GM20000 (cell line): ENCODE measurements at regions not wholly inside any gene's neighbourhood (a gene's known extent, or its start where the extent isn't known, plus 50 kb on each side); places are given as distances from the start of the nearest gene placed in this dataset.

Experiments
- DNase-seq: peaks from one replicate; pipeline ENCODE4 v3.0.0; 2012; ENCODE audit warnings: low spot score
- TF ChIP-seq, protein P1 (sequence below): IDR thresholded peaks from 2 replicates; pipeline ENCODE4 v1.5.1; 2012; ENCODE audit warnings: mild to moderate bottlenecking, control low read depth; ENCODE audit errors: extremely low read depth, missing control alignments

DNA sequence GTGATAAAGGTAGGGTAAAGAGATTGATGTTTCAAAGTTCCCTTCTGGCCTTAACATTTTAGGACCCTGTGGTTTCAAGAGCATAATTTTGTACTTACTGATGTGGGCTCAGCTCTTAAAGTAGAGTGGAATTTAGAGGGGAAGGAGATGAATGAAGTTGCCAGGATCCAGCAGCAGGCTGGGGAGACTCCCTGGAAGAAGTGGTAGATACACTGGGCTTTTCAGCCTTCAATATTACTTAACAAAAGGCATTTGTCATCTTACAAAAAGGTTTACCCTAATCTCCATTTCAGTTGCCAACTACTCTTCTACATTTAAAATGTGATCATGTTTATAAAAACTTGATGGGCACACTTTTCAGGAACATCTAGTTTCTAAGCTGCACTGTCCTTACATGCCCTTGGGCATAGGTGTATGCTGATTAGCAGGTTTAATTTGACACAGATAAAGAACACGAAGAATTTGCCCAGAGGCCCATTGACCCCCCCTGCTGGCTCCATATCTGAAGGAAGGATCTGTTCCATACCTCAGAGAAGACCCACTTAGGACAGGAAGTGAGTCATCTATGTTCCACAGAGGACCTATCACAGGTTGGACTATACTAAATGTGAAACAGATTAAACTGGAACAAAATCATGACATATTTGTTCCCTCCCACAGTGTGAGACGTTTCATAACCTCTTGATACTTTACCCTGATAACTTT is 93.0 kb upstream of the LPP start:
- TF ChIP-seq, protein P1, sequence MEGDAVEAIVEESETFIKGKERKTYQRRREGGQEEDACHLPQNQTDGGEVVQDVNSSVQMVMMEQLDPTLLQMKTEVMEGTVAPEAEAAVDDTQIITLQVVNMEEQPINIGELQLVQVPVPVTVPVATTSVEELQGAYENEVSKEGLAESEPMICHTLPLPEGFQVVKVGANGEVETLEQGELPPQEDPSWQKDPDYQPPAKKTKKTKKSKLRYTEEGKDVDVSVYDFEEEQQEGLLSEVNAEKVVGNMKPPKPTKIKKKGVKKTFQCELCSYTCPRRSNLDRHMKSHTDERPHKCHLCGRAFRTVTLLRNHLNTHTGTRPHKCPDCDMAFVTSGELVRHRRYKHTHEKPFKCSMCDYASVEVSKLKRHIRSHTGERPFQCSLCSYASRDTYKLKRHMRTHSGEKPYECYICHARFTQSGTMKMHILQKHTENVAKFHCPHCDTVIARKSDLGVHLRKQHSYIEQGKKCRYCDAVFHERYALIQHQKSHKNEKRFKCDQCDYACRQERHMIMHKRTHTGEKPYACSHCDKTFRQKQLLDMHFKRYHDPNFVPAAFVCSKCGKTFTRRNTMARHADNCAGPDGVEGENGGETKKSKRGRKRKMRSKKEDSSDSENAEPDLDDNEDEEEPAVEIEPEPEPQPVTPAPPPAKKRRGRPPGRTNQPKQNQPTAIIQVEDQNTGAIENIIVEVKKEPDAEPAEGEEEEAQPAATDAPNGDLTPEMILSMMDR: no peak
- DNase-seq: no peak

DNA sequence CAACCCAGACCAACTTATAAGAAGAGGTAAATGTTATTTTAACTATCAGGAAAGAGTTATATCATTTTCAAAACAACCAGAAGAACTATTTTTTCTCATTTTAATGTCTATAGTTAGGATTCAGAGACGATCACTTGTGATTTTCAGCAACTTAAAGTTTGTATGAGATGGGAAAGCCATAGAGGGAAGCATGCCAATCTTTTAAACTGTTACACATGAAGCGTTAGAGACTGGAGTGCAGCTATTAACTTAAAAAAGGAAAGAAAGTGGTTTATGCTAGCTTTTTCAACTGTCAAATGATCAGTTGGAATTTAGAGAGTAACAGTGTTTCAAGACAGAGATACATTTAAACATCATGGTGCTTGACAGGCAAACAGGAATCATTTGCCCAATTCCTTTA is 91.7 kb upstream of the LPP start:
- DNase-seq: no peak
- TF ChIP-seq, protein P1: no peak

DNA sequence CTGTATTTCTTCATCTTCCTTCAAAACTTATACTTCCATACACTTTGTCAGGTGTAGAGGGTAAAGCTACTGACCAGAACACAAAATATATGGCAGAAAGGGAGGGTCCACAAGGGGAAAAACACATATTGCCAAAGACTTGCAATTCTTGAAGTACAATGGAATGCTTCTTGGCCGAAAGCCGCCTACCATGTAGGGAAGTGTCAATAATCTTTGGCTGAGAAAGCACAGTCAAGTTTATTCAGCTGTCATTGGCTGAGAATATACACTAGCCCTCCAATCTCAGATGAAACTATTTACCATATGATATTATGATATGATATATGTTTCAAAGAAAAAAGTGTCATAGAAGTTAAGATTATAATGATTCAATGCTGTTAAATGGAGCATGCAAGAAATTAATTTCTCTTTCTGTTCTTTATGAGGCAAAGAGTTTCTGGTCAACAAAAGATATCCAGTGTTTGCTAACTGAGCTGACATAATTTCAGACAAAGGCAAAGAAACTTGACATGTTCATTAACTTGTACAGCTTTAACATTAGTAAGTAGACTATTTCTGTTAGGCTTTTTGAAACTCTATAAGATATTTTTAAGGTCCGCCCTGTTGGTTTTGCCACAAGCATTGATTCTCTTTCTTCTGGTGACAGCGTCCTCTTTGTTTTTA is 89.0 kb upstream of the LPP start:
- TF ChIP-seq, protein P1: no peak
- no peak for DNase-seq

DNA sequence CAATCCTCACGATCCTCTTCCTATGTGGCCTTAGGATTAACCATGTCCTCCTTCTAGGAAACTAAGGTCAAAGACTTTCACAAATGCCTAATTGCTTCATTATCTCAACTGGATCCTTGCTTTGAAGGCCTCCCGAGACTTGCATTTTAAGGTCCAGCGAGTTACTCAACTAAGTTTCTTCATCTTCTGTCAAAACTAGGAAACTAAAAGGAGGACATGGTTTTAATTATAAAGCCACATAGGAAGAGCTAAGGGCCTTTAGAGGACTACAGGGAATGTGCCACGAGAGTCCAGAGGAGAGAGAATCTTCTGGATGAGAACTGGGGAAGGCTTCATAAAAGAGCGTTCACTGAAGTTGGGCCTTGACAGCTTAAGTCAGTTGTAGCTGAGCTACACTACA is 87.8 kb upstream of the LPP start:
- DNase-seq: no peak
- TF ChIP-seq, protein P1: no peak

DNA sequence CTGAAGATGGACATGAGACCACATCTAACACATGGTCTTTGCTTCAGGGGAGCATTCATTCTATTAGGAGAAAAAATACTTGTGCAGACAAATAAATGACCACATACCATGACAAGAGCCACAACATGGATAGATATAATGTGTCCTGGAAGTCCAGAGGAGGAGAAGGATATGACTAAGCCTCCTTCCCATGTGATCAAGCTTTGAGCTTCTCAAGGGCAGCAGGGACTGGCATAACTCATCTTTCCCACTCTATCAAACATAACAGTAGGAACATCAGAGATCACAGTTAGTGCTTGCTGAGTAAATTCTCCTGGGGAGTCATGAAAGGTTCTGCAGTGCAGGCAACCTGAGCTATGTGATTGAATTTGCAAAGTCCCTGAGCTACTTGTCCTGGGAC is 86.0 kb upstream of the LPP start:
- TF ChIP-seq, protein P1: no peak
- no peak for DNase-seq

DNA sequence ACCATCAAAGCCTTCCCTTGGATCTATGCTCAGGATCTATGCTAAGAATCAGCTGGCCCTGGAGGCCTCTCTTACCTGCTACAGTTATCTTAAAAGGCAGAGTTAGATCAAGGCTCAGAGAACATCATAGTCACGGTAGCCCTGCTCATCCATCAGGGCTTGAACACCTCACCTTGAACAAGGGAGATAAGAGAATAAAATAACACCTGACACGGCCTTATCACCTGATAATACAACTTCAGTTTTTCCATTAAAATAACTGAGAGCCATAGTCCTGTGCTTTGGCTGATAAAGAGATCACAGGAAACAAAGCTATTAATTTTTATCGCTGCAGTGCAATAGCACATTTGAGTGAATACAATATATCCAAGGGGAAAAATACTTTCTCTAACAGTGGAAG is 85.6 kb upstream of the LPP start:
- no peak for DNase-seq
- TF ChIP-seq, protein P1: no peak

DNA sequence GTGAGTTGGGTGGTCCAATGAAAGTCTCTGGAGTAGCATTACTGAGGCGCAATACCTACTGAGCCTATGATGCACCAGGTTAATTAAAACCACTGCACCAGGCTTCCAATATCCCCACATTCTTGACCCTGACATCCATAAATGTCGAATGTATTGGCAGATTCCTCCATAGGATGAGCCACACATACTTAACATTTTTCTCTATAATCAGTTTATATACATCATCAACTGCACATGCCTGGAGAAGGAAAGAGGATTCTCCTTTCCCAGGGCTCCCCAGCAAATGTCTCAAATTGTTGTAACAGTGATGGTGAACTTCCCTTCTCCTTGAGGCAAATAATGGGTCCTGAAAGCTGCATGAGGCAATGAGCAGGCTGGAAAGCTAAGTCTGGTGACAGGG is 82.3 kb upstream of the LPP start:
- DNase-seq: no peak
- TF ChIP-seq, protein P1: no peak
